Progenitor cell of endocrine pancreas (in vitro differentiated cells): ENCODE measurements at regions not wholly inside any gene's neighbourhood (a gene's known extent, or its start where the extent isn't known, plus 50 kb on each side); places are given as distances from the start of the nearest gene placed in this dataset.
"Not testable (repeated sequence)": the region's sequence is repeated elsewhere in the genome, so short reads cannot be mapped to it uniquely, and the experiment has no call there.

Source experiments
- DNase-seq: peaks from one replicate; pipeline ENCODE4 v3.0.0; 2021; ENCODE audit warnings: low spot score; ENCODE audit not compliant: unreplicated experiment
- H3K27ac Mint-ChIP-seq: 2 replicates; pipeline ENCODE4 v1.8.0; 2021; ENCODE audit warnings: mild to moderate bottlenecking, moderate library complexity, mixed read lengths
- H3K27me3 Mint-ChIP-seq: 2 replicates; pipeline ENCODE4 v1.8.0; 2021; ENCODE audit warnings: mixed read lengths
- H3K36me3 Mint-ChIP-seq: 2 replicates; pipeline ENCODE4 v1.8.0; 2022; ENCODE audit warnings: mixed read lengths; ENCODE audit not compliant: insufficient read depth
- H3K4me1 Mint-ChIP-seq: 2 replicates; pipeline ENCODE4 v1.8.0; 2021; ENCODE audit warnings: low read depth, mixed read lengths
- H3K4me3 Mint-ChIP-seq: 2 replicates; pipeline ENCODE4 v1.8.0; 2021; ENCODE audit warnings: low read depth, mild to moderate bottlenecking, moderate library complexity, mixed read lengths
- H3K9me3 Mint-ChIP-seq: 2 replicates; pipeline ENCODE4 v1.8.0; 2021; ENCODE audit warnings: low read depth, mixed read lengths
- TF ChIP-seq, protein P1 (sequence below): fragments of 200-600 bp; sonication (generic); IDR thresholded peaks from one replicate; pipeline ENCODE4 v1.5.0; 2021; ENCODE audit warnings: antibody characterized with exemption, mild to moderate bottlenecking; ENCODE audit not compliant: unreplicated experiment

DNA sequence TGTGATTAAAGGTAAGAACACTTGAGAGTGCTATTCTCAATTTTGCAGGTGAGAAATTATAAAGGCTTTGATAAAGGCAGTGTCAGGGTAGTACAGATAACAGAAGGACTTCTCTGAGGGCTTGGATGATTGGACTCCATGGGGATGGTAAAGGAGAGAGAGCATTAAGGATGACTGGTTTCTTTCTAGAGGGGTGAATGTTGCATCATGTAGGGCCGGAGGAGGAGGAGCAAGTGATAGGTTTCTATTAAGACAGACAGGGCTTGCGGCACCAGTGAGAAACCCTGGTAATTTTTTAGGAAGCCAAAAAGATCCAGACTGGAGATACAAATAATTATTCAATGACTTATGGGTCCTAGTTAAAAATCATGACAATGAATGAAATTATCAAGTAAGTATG is 230.7 kb upstream of the MME start:
- TF ChIP-seq, protein P1, sequence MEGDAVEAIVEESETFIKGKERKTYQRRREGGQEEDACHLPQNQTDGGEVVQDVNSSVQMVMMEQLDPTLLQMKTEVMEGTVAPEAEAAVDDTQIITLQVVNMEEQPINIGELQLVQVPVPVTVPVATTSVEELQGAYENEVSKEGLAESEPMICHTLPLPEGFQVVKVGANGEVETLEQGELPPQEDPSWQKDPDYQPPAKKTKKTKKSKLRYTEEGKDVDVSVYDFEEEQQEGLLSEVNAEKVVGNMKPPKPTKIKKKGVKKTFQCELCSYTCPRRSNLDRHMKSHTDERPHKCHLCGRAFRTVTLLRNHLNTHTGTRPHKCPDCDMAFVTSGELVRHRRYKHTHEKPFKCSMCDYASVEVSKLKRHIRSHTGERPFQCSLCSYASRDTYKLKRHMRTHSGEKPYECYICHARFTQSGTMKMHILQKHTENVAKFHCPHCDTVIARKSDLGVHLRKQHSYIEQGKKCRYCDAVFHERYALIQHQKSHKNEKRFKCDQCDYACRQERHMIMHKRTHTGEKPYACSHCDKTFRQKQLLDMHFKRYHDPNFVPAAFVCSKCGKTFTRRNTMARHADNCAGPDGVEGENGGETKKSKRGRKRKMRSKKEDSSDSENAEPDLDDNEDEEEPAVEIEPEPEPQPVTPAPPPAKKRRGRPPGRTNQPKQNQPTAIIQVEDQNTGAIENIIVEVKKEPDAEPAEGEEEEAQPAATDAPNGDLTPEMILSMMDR: no peak
- H3K27ac Mint-ChIP-seq: no peak overlapping the region
- DNase-seq: no peak
- H3K4me3 Mint-ChIP-seq: no peak overlapping the region
- peaks cover 1% of the 10 kb centered on the region for H3K4me1 Mint-ChIP-seq
- peaks cover 4% of the 10 kb centered on the region for H3K9me3 Mint-ChIP-seq
- H3K36me3 Mint-ChIP-seq: no peaks in the 10 kb centered on the region
- H3K27me3 Mint-ChIP-seq: no peaks in the 10 kb centered on the region

DNA sequence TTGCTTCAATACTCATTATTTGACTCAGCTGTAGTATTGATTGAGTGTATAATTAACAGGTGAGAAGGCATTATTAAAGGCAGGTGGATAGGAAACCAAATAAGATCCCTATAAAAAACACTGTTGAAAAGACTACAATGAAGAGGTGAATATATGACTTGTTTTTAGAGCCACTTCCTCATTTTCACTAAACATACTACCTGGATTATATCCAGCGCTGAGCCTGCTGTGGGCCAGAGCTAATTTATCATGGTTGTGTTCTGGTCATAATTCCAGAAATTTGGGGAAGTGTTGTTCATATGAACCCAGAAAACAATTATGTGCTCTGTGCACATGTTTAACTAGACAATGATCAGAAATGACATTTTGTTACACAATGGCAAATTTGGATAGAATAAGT is 235.3 kb upstream of the MME start:
- no peaks in the 10 kb centered on the region for H3K36me3 Mint-ChIP-seq
- H3K27me3 Mint-ChIP-seq: no peaks in the 10 kb centered on the region
- peaks cover 4% of the 10 kb centered on the region for H3K9me3 Mint-ChIP-seq
- TF ChIP-seq, protein P1: no peak
- no peak overlapping the region for H3K4me3 Mint-ChIP-seq
- H3K27ac Mint-ChIP-seq: no peak overlapping the region
- DNase-seq: no peak
- H3K4me1 Mint-ChIP-seq: peaks cover 1% of the 10 kb centered on the region

DNA sequence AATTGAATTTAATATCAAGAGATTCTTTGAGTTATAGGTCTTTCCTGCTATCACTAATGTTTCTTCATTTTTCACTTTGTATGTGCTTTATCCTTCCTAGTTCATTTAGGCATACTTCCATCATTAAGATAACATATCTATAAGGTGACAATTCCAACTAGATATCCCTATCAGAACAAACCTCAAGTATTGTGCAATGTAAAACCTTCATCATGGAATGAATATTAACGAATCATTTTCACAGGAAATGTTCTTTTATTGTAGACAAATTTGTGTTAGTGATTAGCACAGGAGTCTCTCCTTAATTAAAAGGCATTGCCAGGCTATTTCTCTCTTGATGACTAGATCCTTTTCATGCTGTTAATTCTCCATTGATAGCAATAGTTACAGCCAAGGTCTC is 236.5 kb upstream of the MME start:
- Mint-ChIP-seq H3K36me3 (no peaks in the 10 kb centered on the region), H3K27ac (no peak overlapping the region), H3K4me1 (peaks cover 1% of the 10 kb centered on the region), H3K9me3 (no peaks in the 10 kb centered on the region), H3K4me3 (no peak overlapping the region), H3K27me3 (no peaks in the 10 kb centered on the region)
- DNase-seq: no peak
- TF ChIP-seq, protein P1: no peak

DNA sequence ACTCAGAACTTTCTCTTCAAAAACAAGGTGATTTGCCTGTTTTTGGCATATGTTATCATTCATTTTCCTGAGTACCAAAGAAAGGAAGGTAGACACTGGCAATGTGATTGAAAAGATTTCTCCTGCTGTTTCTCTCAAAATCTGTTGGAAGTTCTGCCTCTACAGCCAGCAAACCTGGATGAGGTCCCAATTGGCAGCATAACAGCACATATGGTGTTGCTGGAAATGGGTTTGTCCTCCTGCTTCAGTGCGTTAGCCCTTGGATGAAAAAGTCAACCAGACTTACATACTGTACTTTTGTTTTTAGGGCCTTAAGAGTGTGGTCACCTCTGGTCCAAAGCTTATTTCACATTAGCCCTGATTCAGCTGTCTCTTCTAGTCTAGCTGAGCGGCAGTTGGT is 237.6 kb upstream of the MME start:
- no peaks in the 10 kb centered on the region for H3K36me3 Mint-ChIP-seq
- DNase-seq: no peak
- H3K4me1 Mint-ChIP-seq: peaks cover 1% of the 10 kb centered on the region
- H3K27me3 Mint-ChIP-seq: no peaks in the 10 kb centered on the region
- H3K27ac Mint-ChIP-seq: no peak overlapping the region
- TF ChIP-seq, protein P1: no peak
- H3K4me3 Mint-ChIP-seq: no peak overlapping the region
- no peaks in the 10 kb centered on the region for H3K9me3 Mint-ChIP-seq

DNA sequence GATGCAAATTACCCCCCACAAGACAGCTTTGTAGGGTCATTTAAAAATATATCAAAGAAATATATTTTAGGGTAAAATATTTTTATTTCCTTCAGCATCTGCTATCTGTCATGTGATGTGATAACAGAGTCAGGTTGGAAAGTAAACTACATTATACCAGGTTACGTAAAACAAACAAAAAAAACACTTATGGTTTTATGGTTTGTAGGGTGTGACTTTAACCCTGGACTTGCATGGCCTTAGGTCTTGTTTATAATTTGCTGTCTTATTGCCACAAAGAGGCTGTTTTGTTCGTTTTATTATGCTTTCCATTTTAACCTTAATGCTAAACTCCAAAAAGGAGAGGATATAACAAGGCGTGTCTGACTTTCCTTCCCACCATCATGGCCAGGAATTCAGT is 244.5 kb upstream of the MME start:
- no peak overlapping the region for H3K27ac Mint-ChIP-seq

DNA sequence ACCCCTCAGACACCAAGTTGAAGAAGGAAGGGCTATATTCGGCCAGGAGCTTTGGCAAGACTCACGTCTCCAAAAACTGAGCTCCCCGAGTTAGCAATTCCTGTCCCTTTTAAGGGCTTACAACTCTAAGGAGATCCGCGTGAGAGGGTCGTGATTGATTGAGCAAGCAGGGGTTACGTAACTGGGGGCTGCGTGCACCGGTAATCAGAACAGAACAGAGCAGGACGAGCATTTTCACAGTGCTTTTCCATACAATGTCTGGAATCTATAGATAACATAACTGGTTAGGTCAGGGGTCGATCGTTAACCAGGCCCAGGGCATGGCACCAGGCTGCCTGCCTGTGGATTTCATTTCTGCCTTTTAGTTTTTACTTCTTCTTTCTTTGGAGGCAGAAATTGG is 245.3 kb upstream of the MME start:
- not testable (repeated sequence) for H3K4me1 Mint-ChIP-seq, H3K27ac Mint-ChIP-seq, H3K9me3 Mint-ChIP-seq, H3K27me3 Mint-ChIP-seq, DNase-seq, H3K36me3 Mint-ChIP-seq, H3K4me3 Mint-ChIP-seq

More for the DNA sequence above, 244.5 kb upstream of the MME start:
- Mint-ChIP-seq H3K4me1 (peaks cover 2% of the 10 kb centered on the region), H3K4me3 (no peak overlapping the region), H3K9me3 (peaks cover 4% of the 10 kb centered on the region), H3K27me3 (no peaks in the 10 kb centered on the region), H3K36me3 (no peaks in the 10 kb centered on the region)
- TF ChIP-seq, protein P1: no peak
- no peak for DNase-seq
